Prostate gland (tissue), 2 donors: ENCODE measurements at regions not wholly inside any gene's neighbourhood (a gene's known extent, or its start where the extent isn't known, plus 50 kb on each side); places are given as distances from the start of the nearest gene placed in this dataset.

Source experiments
- POLR2A ChIP-seq: fragments of 450-650 bp; IDR thresholded peaks from one replicate; pipeline ENCODE4 v1.6.1; 2016; ENCODE audit warnings: antibody characterized with exemption, mild to moderate bottlenecking
- POLR2AphosphoS5 ChIP-seq: sonication (generic); formaldehyde crosslinking; IDR thresholded peaks from one replicate; pipeline ENCODE4 v1.6.1; 2017; ENCODE audit warnings: antibody characterized with exemption
- TF ChIP-seq, protein P1 (sequence below), 4 experiments: fragments of 200-600 bp in 2 of 4; fragments of 450-650 bp in 2 of 4; sonication (generic) in 2 of 4; IDR thresholded peaks; 1 replicate in 3 of 4; 2 replicates in 1 of 4; pipeline ENCODE4 v1.5.1; 2016 to 2019; ENCODE audit warnings: antibody characterized with exemption in 4 of 4, mild to moderate bottlenecking in 2 of 4, moderate library complexity in 2 of 4

DNA sequence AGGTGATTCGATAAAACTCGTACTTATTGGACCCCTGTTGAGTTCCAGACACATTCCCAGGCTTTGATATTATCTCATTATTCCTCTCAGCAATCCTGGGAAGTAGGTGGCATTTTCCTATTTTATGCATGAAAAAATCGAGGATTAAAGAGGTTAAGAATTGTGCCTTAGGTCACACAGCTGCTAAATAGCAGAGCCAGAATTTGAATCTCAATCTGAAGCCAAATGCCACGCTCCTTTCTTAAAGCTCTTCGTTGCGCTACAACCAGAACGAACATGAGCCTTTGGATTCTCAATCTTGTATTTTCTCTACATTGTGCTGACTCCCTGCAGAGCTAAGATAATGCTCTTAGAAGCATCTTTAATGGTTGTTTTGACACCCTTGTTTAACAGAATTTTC lies 527.8 kb upstream of the TLE4 start:
- TF ChIP-seq POLR2AphosphoS5 (no peak), POLR2A (no peak)
- TF ChIP-seq, protein P1, sequence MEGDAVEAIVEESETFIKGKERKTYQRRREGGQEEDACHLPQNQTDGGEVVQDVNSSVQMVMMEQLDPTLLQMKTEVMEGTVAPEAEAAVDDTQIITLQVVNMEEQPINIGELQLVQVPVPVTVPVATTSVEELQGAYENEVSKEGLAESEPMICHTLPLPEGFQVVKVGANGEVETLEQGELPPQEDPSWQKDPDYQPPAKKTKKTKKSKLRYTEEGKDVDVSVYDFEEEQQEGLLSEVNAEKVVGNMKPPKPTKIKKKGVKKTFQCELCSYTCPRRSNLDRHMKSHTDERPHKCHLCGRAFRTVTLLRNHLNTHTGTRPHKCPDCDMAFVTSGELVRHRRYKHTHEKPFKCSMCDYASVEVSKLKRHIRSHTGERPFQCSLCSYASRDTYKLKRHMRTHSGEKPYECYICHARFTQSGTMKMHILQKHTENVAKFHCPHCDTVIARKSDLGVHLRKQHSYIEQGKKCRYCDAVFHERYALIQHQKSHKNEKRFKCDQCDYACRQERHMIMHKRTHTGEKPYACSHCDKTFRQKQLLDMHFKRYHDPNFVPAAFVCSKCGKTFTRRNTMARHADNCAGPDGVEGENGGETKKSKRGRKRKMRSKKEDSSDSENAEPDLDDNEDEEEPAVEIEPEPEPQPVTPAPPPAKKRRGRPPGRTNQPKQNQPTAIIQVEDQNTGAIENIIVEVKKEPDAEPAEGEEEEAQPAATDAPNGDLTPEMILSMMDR (IDR thresholded peaks at IDR 0.05), result no peak
